ENCODE measurements at regions not wholly inside any gene's neighbourhood (a gene's known extent, or its start where the extent isn't known, plus 50 kb on each side); places are given as distances from the start of the nearest gene placed in this dataset.

DNA sequence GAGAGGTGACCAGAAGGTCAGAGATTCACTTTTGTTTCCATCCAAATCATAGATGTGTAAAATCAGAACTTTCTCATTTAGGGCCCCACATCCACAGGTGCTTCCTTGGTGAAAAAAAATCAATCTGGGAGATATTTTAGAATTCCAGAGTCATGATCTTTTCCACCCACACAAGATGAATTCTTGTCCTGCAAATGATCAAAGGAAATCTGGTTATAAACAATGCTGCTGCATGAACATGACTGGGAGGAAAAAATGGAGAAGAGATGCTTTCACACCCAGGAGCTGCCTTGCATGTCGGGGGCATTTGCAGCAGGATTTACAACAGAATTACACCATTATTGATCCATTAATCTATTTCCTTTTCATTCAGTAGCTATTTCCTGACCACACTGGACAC lies 106.5 kb upstream of the TMEM72 start:
- DNase-seq (ENCODE audit: low read depth) = no peak
- no peak overlapping the region for H3K4me3 ChIP-seq (ENCODE audit: low read depth, low read length)
- no peak for TF ChIP-seq CTCF (conservative IDR thresholded peaks at IDR 0.05; ENCODE audit: low read depth, low read length)

DNA sequence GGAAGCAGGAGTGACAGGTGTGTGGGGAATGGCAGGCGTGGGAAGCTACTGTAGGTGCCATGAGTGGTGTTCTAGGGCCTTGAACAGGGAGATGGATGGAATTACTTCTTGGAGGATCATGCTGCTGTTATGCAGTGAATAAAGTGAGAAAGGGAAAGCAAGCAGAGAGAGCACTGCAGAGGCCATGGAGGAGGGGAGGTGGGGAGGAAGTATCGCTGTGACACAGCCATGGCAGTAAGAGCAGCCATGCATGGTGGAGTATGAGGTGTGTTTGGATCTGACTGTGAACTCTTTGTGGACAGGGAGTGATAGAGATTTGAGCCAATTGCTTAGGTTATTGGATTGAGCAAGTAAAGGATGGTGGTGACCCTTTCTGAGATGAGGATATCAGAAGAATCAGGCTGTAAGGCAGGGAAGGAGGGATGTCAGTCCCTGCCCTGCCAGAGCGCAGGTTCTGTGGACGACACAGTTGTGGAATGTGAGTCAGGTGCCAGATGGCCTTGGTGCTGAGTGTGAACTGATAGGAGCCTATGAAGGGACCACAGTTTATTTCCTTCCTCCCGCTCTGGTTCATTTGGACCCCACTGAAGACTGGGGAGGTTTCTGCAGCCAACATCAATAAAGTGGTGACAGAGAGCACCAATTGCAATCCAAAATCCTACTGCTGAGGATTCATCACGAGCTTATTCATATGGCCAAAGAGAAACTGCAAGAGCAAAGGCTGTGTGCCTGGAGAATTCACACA lies 105.5 kb upstream of the TMEM72 start:
- no peak for TF ChIP-seq CTCF (conservative IDR thresholded peaks at IDR 0.05; ENCODE audit: low read depth, low read length)
- DNase-seq (ENCODE audit: low read depth) = no peak
- no peak overlapping the region for H3K4me3 ChIP-seq (ENCODE audit: low read depth, low read length)

GRCh38 chr10:44806950-44807349 lies 104.2 kb upstream of the TMEM72 start:
- no peak overlapping the region for H3K4me3 ChIP-seq (ENCODE audit: low read depth, low read length)
- no peak for TF ChIP-seq CTCF (conservative IDR thresholded peaks at IDR 0.05; ENCODE audit: low read depth, low read length)
- DNase-seq (ENCODE audit: low read depth) = no peak

GRCh38 chr10:44807451-44807850 lies 103.7 kb upstream of the TMEM72 start:
- TF ChIP-seq CTCF (conservative IDR thresholded peaks at IDR 0.05; ENCODE audit: low read depth, low read length) = no peak
- no peak overlapping the region for H3K4me3 ChIP-seq (ENCODE audit: low read depth, low read length)
- DNase-seq (ENCODE audit: low read depth) = no peak

GRCh38 chr10:44809647-44810046 lies 101.5 kb upstream of the TMEM72 start:
- no peak overlapping the region for H3K4me3 ChIP-seq (ENCODE audit: low read depth, low read length)
- DNase-seq (ENCODE audit: low read depth) = no peak
- peak; percentile 74 for TF ChIP-seq CTCF (conservative IDR thresholded peaks at IDR 0.05; ENCODE audit: low read depth, low read length)

DNA sequence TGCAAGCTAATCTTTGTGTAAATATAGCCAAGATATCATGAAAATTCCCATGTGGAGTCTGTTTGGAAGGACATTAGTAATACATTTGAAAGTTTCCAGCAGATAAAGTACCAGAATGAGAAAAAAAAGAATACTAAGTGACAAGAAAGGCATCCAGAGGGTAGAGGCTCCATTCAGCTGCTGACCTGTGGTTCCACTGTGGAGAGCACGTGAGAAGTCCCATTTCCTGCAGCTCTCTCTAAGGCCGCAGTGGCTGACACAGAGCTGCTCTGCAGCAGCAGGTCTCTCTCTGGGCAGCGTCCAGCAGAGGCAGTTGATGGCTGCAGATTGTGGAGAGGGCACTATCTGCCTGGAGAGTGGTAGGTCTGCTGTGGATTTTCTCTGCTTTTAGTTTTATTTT lies 100.1 kb upstream of the TMEM72 start:
- DNase-seq (ENCODE audit: low read depth) = no peak
- H3K4me3 ChIP-seq (ENCODE audit: low read depth, low read length) = no peak overlapping the region
- TF ChIP-seq CTCF (conservative IDR thresholded peaks at IDR 0.05; ENCODE audit: low read depth, low read length) = no peak

- no peak for TF ChIP-seq CTCF (conservative IDR thresholded peaks at IDR 0.05; ENCODE audit: low read depth, low read length)
- H3K4me3 ChIP-seq (ENCODE audit: low read depth, low read length) = no peak overlapping the region
- DNase-seq (ENCODE audit: low read depth) = no peak
These were observed 97.9 kb upstream of the TMEM72 start for GRCh38 chr10:44813201-44813600.
